CD4-positive, alpha-beta T cell (primary cell): ENCODE measurements at regions not wholly inside any gene's neighbourhood (a gene's known extent, or its start where the extent isn't known, plus 50 kb on each side); places are given as distances from the start of the nearest gene placed in this dataset.

Experiments
- ATAC-seq: fragments of 200-7000 bp; cut with Tn5 transposase; one replicate; pipeline ENCODE4 v1.10.0; 2022; ENCODE audit warnings: mild to moderate bottlenecking; ENCODE audit not compliant: poor library complexity
- CTCF ChIA-PET: fragments of 350-600 bp; sonication (Branson Sonifier 250); formaldehyde crosslinking; loops from one replicate; lab custom pipeline; 2021; ENCODE audit warnings: antibody characterized with exemption, inconsistent platforms; lab: Charles Lee
- POLR2A ChIA-PET: fragments of 350-600 bp; sonication (Branson Sonifier 250); formaldehyde crosslinking; loops from one replicate; lab custom pipeline; 2021; ENCODE audit warnings: antibody characterized with exemption, inconsistent platforms; lab: Charles Lee
- DNase-seq, 14 experiments: peaks; one replicate each; pipeline ENCODE4 v3.0.0-alpha.2; 2013 to 2020; ENCODE audit warnings: mixed read lengths in 2 of 14
- H3K27ac ChIP-seq, 2 donors: one replicate each; pipeline versions ENCODE4 v1.5.1 to v1.7.0; 2013; ENCODE audit warnings: low read length in 2 of 2, low read depth in 1 of 2, mild to moderate bottlenecking in 1 of 2
- H3K27me3 ChIP-seq, 2 experiments: 1 replicate in 1 of 2; 2 replicates in 1 of 2; pipeline versions ENCODE4 v1.6.1 to v1.7.0; 2013; ENCODE audit warnings: low read length in 2 of 2, control low read depth in 1 of 2, mild to moderate bottlenecking in 1 of 2, moderate library complexity in 1 of 2; ENCODE audit not compliant: insufficient read depth in 2 of 2, control insufficient read depth in 1 of 2
- H3K36me3 ChIP-seq: one replicate; pipeline ENCODE4 v1.6.1; 2013; ENCODE audit warnings: low read length, control low read depth; ENCODE audit not compliant: insufficient read depth
- H3K4me1 ChIP-seq: one replicate; pipeline ENCODE4 v1.6.1; 2013; ENCODE audit warnings: low read length, control low read depth; ENCODE audit not compliant: insufficient read depth
- H3K4me3 ChIP-seq: one replicate; pipeline ENCODE4 v1.5.1; 2013; ENCODE audit warnings: mild to moderate bottlenecking, low read length, moderate library complexity
- H3K9me3 ChIP-seq, 2 experiments: 1 replicate in 1 of 2; 2 replicates in 1 of 2; pipeline versions ENCODE4 v1.6.1 to v1.7.0; 2013; ENCODE audit warnings: low read length in 2 of 2, mild to moderate bottlenecking in 2 of 2, control low read depth in 1 of 2, moderate library complexity in 1 of 2; ENCODE audit not compliant: control insufficient read depth in 1 of 2, insufficient read depth in 1 of 2
- H3K27ac Mint-ChIP-seq: one replicate; pipeline ENCODE4 v1.8.0; 2020; ENCODE audit warnings: mixed read lengths
- H3K27me3 Mint-ChIP-seq: one replicate; pipeline ENCODE4 v1.8.0; 2021; ENCODE audit warnings: mixed read lengths
- H3K36me3 Mint-ChIP-seq: one replicate; pipeline ENCODE4 v1.8.0; 2021; ENCODE audit warnings: low read depth, mixed read lengths
- H3K4me1 Mint-ChIP-seq: one replicate; pipeline ENCODE4 v1.8.0; 2021; ENCODE audit warnings: low read depth, mixed read lengths
- H3K4me3 Mint-ChIP-seq: one replicate; pipeline ENCODE4 v1.8.0; 2020; ENCODE audit warnings: mild to moderate bottlenecking, mixed read lengths
- H3K9me3 Mint-ChIP-seq: one replicate; pipeline ENCODE4 v1.8.0; 2020; ENCODE audit warnings: mixed read lengths
- CTCF ChIP-seq: fragments of 200-600 bp; IDR thresholded peaks from one replicate; pipeline ENCODE4 v1.8.0; 2022; ENCODE audit warnings: antibody characterized with exemption, mild to moderate bottlenecking
- intact Hi-C, 2 experiments: fragments of 100-400 bp; cut with DNase I in 1 of 2; cut with micrococcal nuclease in 1 of 2; formaldehyde crosslinking; loops; one replicate each; pipeline versions ENCODE4 v1.15.1 to v1.9.0; 2023 to 2025; cut with DNase I, micrococcal nuclease

- POLR2A ChIA-PET: no interaction called here
- intact Hi-C loops: loop anchor here in 1 of 2 experiments (10.0 kb wide), 1 partner anchor 269 kb away; no protein-coding TSS in a partner anchor
- CTCF ChIA-PET: no interaction called here
Measured at GRCh38 chr3:107275511-107275910, 101.7 kb upstream of the CCDC54 start.

GRCh38 chr3:107283948-107284347, 93.3 kb upstream of the CCDC54 start:
- H3K36me3 Mint-ChIP-seq: no peaks in the 10 kb centered on the region
- H3K27me3 Mint-ChIP-seq: no peaks in the 10 kb centered on the region
- POLR2A ChIA-PET: no interaction called here
- no peak for DNase-seq
- no peak overlapping the region for H3K4me3 Mint-ChIP-seq
- H3K4me3 ChIP-seq: no peak overlapping the region
- no peaks in the 10 kb centered on the region for H3K9me3 ChIP-seq
- intact Hi-C loops: no loop called here
- no peaks in the 10 kb centered on the region for H3K27me3 ChIP-seq
- H3K36me3 ChIP-seq: no peaks in the 10 kb centered on the region
- no peak overlapping the region for H3K27ac Mint-ChIP-seq
- no peaks in the 10 kb centered on the region for H3K4me1 ChIP-seq
- no peak for ATAC-seq
- H3K9me3 Mint-ChIP-seq: no peaks in the 10 kb centered on the region
- CTCF ChIA-PET: no interaction called here
- TF ChIP-seq CTCF: no peak
- H3K4me1 Mint-ChIP-seq: no peaks in the 10 kb centered on the region
- no peak overlapping the region for H3K27ac ChIP-seq

More at GRCh38 chr3:107275511-107275910, 101.7 kb upstream of the CCDC54 start:
- Histone ChIP-seq H3K4me3 (no peak overlapping the region), H3K36me3 (no peaks in the 10 kb centered on the region), H3K27me3 (peaks cover 0 to 5% of the 10 kb centered on the region in 2 experiments), H3K9me3 (no peaks in the 10 kb centered on the region), H3K27ac (no peak overlapping the region), H3K4me1 (no peaks in the 10 kb centered on the region)
- Mint-ChIP-seq H3K4me1 (no peaks in the 10 kb centered on the region), H3K9me3 (no peaks in the 10 kb centered on the region), H3K27ac (no peak overlapping the region), H3K36me3 (no peaks in the 10 kb centered on the region), H3K4me3 (no peak overlapping the region), H3K27me3 (peaks cover 22% of the 10 kb centered on the region)
- ATAC-seq (no peak), DNase-seq (no peak)
- no peak for TF ChIP-seq CTCF

- H3K9me3 ChIP-seq: no peaks in the 10 kb centered on the region
- DNase-seq (no peak), ATAC-seq (no peak)
- Mint-ChIP-seq H3K27me3 (no peaks in the 10 kb centered on the region), H3K4me1 (no peaks in the 10 kb centered on the region), H3K4me3 (no peak overlapping the region), H3K9me3 (no peaks in the 10 kb centered on the region), H3K27ac (no peak overlapping the region), H3K36me3 (no peaks in the 10 kb centered on the region)
- H3K27ac ChIP-seq: no peak overlapping the region
- no peak for TF ChIP-seq CTCF
- H3K36me3 ChIP-seq: no peaks in the 10 kb centered on the region
- ChIA-PET CTCF (no interaction called here), POLR2A (no interaction called here)
- no peak overlapping the region for H3K4me3 ChIP-seq
- H3K27me3 ChIP-seq: no peaks in the 10 kb centered on the region
- intact Hi-C loops: no loop called here
- no peaks in the 10 kb centered on the region for H3K4me1 ChIP-seq
Measured at GRCh38 chr3:107284612-107285011, 92.6 kb upstream of the CCDC54 start.
